DND-41 (cell line): ENCODE measurements at regions not wholly inside any gene's neighbourhood (a gene's known extent, or its start where the extent isn't known, plus 50 kb on each side); places are given as distances from the start of the nearest gene placed in this dataset.

Experiments
- CTCF ChIP-seq: IDR thresholded peaks from 2 replicates; pipeline ENCODE4 v1.5.1; 2012; ENCODE audit warnings: borderline replicate concordance, low read length, moderate library complexity, mild to moderate bottlenecking; ENCODE audit not compliant: poor library complexity, severe bottlenecking; ENCODE audit errors: extremely low read depth
- EZH2 ChIP-seq: IDR thresholded peaks from 3 replicates; pipeline ENCODE4 v1.6.1; 2012; ENCODE audit warnings: borderline replicate concordance, low read depth, mild to moderate bottlenecking, moderate library complexity, low read length, inconsistent platforms; ENCODE audit not compliant: severe bottlenecking

- TF ChIP-seq CTCF (no peak), EZH2 (no peak)
Measured at GRCh38 chr6:3538536-3538935, 81.7 kb upstream of the SLC22A23 start.
